H1 (cell line): ENCODE measurements at regions not wholly inside any gene's neighbourhood (a gene's known extent, or its start where the extent isn't known, plus 50 kb on each side); places are given as distances from the start of the nearest gene placed in this dataset.

Experiments
- CTCF ChIA-PET: fragments of 300-600 bp; sonication (Branson Sonifier 250); formaldehyde crosslinking; loops from one replicate; lab custom pipeline; 2021; ENCODE audit not compliant: partially characterized antibody; lab: Charles Lee
- POLR2A ChIA-PET: fragments of 300-600 bp; sonication (Branson Sonifier 250); formaldehyde crosslinking; loops from one replicate; lab custom pipeline; 2021; ENCODE audit warnings: inconsistent platforms; ENCODE audit not compliant: partially characterized antibody; lab: Charles Lee
- DNase-seq, 2 experiments: peaks; one replicate each; pipeline versions ENCODE4 v3.0.0 to v3.0.0-alpha.2; 2010 to 2022; ENCODE audit warnings: low spot score in 2 of 2, low read depth in 1 of 2, mixed read lengths in 1 of 2
- FAIRE-seq: peaks from 2 replicates; lab custom pipeline; 2011; peaks lifted over from hg19 to GRCh38; lab: Jason Lieb, UNC
- H2AFZ ChIP-seq: 2 replicates; pipeline ENCODE4 v1.8.1; 2012; ENCODE audit warnings: low read length, inconsistent platforms
- H2AK5ac ChIP-seq: 2 replicates; pipeline ENCODE4 v1.6.1; 2013; ENCODE audit warnings: low read depth, low read length
- H2BK120ac ChIP-seq: replicated peaks from 2 replicates; pipeline ENCODE3; 2013; ENCODE audit warnings: low read depth, low read length, inconsistent platforms
- H2BK12ac ChIP-seq: 2 replicates; pipeline ENCODE4 v1.6.1; 2013; ENCODE audit warnings: low read depth, low read length
- H2BK15ac ChIP-seq: 2 replicates; pipeline ENCODE4 v1.6.1; 2013; ENCODE audit warnings: low read length
- H2BK20ac ChIP-seq: 2 replicates; pipeline ENCODE4 v1.6.1; 2013; ENCODE audit warnings: low read length
- H2BK5ac ChIP-seq: 2 replicates; pipeline ENCODE4 v1.6.1; 2013; ENCODE audit warnings: low read depth, low read length
- H3K14ac ChIP-seq: 2 replicates; pipeline ENCODE4 v1.6.1; 2013; ENCODE audit warnings: inconsistent platforms; ENCODE audit not compliant: insufficient read length
- H3K18ac ChIP-seq: 2 replicates; pipeline ENCODE4 v1.6.1; 2013; ENCODE audit warnings: low read length; ENCODE audit errors: extremely low read depth
- H3K23ac ChIP-seq: 2 replicates; pipeline ENCODE4 v1.6.1; 2013; ENCODE audit warnings: inconsistent platforms; ENCODE audit not compliant: insufficient read length
- H3K23me2 ChIP-seq: 2 replicates; pipeline ENCODE4 v1.6.1; 2013; ENCODE audit warnings: low read depth, low read length
- H3K27ac ChIP-seq: 2 replicates; pipeline ENCODE4 v1.6.1; 2011; ENCODE audit warnings: low read depth, low read length, inconsistent platforms
- H3K27me3 ChIP-seq, 4 experiments: replicated peaks in 1 of 4; 1 replicate in 1 of 4; 2 replicates in 3 of 4; pipeline versions ENCODE4 v1.6.1 to v1.8.1; 2011 to 2013; ENCODE audit warnings: low read length in 3 of 4, mild to moderate bottlenecking in 3 of 4, inconsistent platforms in 2 of 4, mixed read lengths in 2 of 4, moderate library complexity in 1 of 4; ENCODE audit not compliant: control insufficient read depth in 3 of 4, insufficient read depth in 3 of 4; ENCODE audit errors: extremely low read depth in 1 of 4
- H3K36me3 ChIP-seq, 4 experiments: 2 replicates each; pipeline versions ENCODE4 v1.6.1 to v1.8.1; 2011 to 2013; ENCODE audit warnings: mild to moderate bottlenecking in 4 of 4, low read length in 3 of 4, moderate library complexity in 2 of 4, control low read depth in 1 of 4, inconsistent platforms in 1 of 4; ENCODE audit not compliant: insufficient read depth in 4 of 4, control insufficient read depth in 2 of 4
- H3K4ac ChIP-seq: replicated peaks from 2 replicates; pipeline ENCODE3; 2013; ENCODE audit warnings: low read length, low read depth, mixed read lengths, inconsistent platforms; ENCODE audit not compliant: insufficient read length
- H3K4me1 ChIP-seq, 4 experiments: replicated peaks in 1 of 4; 1 replicate in 1 of 4; 2 replicates in 3 of 4; pipeline versions ENCODE4 v1.6.1 to v1.8.1; 2011 to 2013; ENCODE audit warnings: low read length in 3 of 4, inconsistent platforms in 2 of 4, mixed read lengths in 1 of 4; ENCODE audit not compliant: insufficient read depth in 4 of 4, control insufficient read depth in 3 of 4
- H3K4me2 ChIP-seq, 2 experiments: 2 replicates each; pipeline versions ENCODE4 v1.6.1 to v1.8.1; 2011 to 2013; ENCODE audit warnings: low read depth in 2 of 2, low read length in 2 of 2, control low read depth in 1 of 2, inconsistent platforms in 1 of 2, mild to moderate bottlenecking in 1 of 2; ENCODE audit not compliant: insufficient read depth in 1 of 2
- H3K4me3 ChIP-seq, 4 experiments: fragments of 200-600, 300-600 bp in 1 of 4; sonication (generic), shearing (Covaris generic), sonication (Bioruptor Twin) in 1 of 4; 2 replicates each; pipeline versions ENCODE4 v1.5.1 to v1.8.1; 2011 to 2016; ENCODE audit warnings: low read length in 4 of 4, low read depth in 3 of 4, control low read depth in 2 of 4, inconsistent platforms in 2 of 4, mild to moderate bottlenecking in 2 of 4, mixed read lengths in 1 of 4, moderate library complexity in 1 of 4; ENCODE audit not compliant: insufficient read depth in 2 of 4; ENCODE audit errors: extremely low read depth in 1 of 4
- H3K56ac ChIP-seq: replicated peaks from 2 replicates; pipeline ENCODE3; 2013; ENCODE audit warnings: low read depth, mild to moderate bottlenecking, mixed read lengths, low read length, inconsistent platforms; ENCODE audit not compliant: insufficient read length
- H3K79me1 ChIP-seq: 2 replicates; pipeline ENCODE4 v1.6.1; 2013; ENCODE audit warnings: low read depth, low read length, control low read depth
- H3K79me2 ChIP-seq, 2 experiments: 2 replicates each; pipeline versions ENCODE4 v1.6.1 to v1.8.1; 2012 to 2013; ENCODE audit warnings: low read length in 2 of 2, mild to moderate bottlenecking in 2 of 2, inconsistent platforms in 1 of 2; ENCODE audit not compliant: insufficient read depth in 2 of 2, control insufficient read depth in 1 of 2
- H3K9ac ChIP-seq, 4 experiments: replicated peaks in 1 of 4; 1 replicate in 1 of 4; 2 replicates in 3 of 4; pipeline versions ENCODE4 v1.6.1 to v1.8.1; 2011 to 2013; ENCODE audit warnings: low read depth in 3 of 4, low read length in 3 of 4, control low read depth in 2 of 4, mild to moderate bottlenecking in 2 of 4, moderate library complexity in 2 of 4, inconsistent platforms in 1 of 4; ENCODE audit errors: extremely low read depth in 1 of 4
- H3K9me3 ChIP-seq, 2 experiments: 2 replicates each; pipeline versions ENCODE4 v1.6.1 to v1.8.1; 2012 to 2013; ENCODE audit warnings: mild to moderate bottlenecking in 2 of 2, moderate library complexity in 2 of 2, control low read depth in 1 of 2, inconsistent platforms in 1 of 2, low read depth in 1 of 2, low read length in 1 of 2, mixed read lengths in 1 of 2; ENCODE audit not compliant: insufficient read depth in 2 of 2
- H4K20me1 ChIP-seq, 2 experiments: replicated peaks in 1 of 2; 2 replicates each; pipeline versions ENCODE3 to v1.8.1; 2011 to 2013; ENCODE audit warnings: inconsistent platforms in 2 of 2, low read length in 2 of 2, mild to moderate bottlenecking in 1 of 2; ENCODE audit not compliant: insufficient read depth in 2 of 2, control insufficient read depth in 1 of 2
- H4K5ac ChIP-seq: 2 replicates; pipeline ENCODE4 v1.6.1; 2013; ENCODE audit warnings: low read length, low read depth, mixed read lengths, inconsistent platforms; ENCODE audit not compliant: insufficient read length
- H4K8ac ChIP-seq: 2 replicates; pipeline ENCODE4 v1.8.0; 2013; ENCODE audit warnings: mild to moderate bottlenecking, moderate library complexity, low read length, inconsistent platforms; ENCODE audit not compliant: insufficient read depth; ENCODE audit errors: extremely low read depth
- H4K91ac ChIP-seq: replicated peaks from 2 replicates; pipeline ENCODE3; 2013; ENCODE audit warnings: low read length, mixed read lengths, inconsistent platforms; ENCODE audit not compliant: insufficient read length
- BCL11A ChIP-seq, 2 experiments: IDR thresholded peaks; one replicate each; pipeline ENCODE4 v1.6.1; 2011; ENCODE audit warnings: low read depth in 2 of 2, low read length in 2 of 2, mild to moderate bottlenecking in 2 of 2
- CBX5 ChIP-seq: fragments of 300-800, 300-1000 bp; sonication (generic); IDR thresholded peaks from 2 replicates; pipeline ENCODE4 v1.7.1; 2016; ENCODE audit warnings: antibody characterized with exemption, low read length, low read depth
- JUN ChIP-seq: IDR thresholded peaks from 2 replicates; pipeline ENCODE4 v1.6.1; 2011; ENCODE audit warnings: low read depth, mild to moderate bottlenecking, improper control_type of control experiment, low read length
- POLR2A ChIP-seq, 2 experiments: IDR thresholded peaks; 1 replicate in 1 of 2; 2 replicates in 1 of 2; pipeline ENCODE4 v1.6.1; 2011; ENCODE audit warnings: low read depth in 2 of 2, low read length in 2 of 2, mild to moderate bottlenecking in 2 of 2; ENCODE audit errors: control extremely low read depth in 1 of 2
- RAD21 ChIP-seq, 2 experiments: IDR thresholded peaks in 1 of 2; conservative IDR thresholded peaks in 1 of 2; 2 replicates each; pipeline ENCODE4 v1.6.1; 2011; ENCODE audit warnings: low read depth in 2 of 2, low read length in 2 of 2, improper control_type of control experiment in 1 of 2, inconsistent platforms in 1 of 2, mild to moderate bottlenecking in 1 of 2, moderate library complexity in 1 of 2
- RFX5 ChIP-seq: IDR thresholded peaks from 2 replicates; pipeline ENCODE4 v1.6.1; 2011; ENCODE audit warnings: low read depth, low read length, improper control_type of control experiment, borderline replicate concordance
- SIN3A ChIP-seq, 2 experiments: IDR thresholded peaks in 1 of 2; conservative IDR thresholded peaks in 1 of 2; 2 replicates each; pipeline ENCODE4 v1.6.1; 2011 to 2012; ENCODE audit warnings: low read length in 2 of 2, improper control_type of control experiment in 1 of 2, low read depth in 1 of 2, mild to moderate bottlenecking in 1 of 2
- SP4 ChIP-seq: IDR thresholded peaks from 2 replicates; pipeline ENCODE4 v1.6.1; 2012; ENCODE audit warnings: low read length, inconsistent platforms
- SRF ChIP-seq: IDR thresholded peaks from 2 replicates; pipeline ENCODE4 v1.6.1; 2011; ENCODE audit warnings: mild to moderate bottlenecking, low read depth, low read length, moderate library complexity
- ZNF274 ChIP-seq: IDR thresholded peaks from 2 replicates; pipeline ENCODE4 v1.7.0; 2012; ENCODE audit warnings: low read length, borderline replicate concordance; ENCODE audit errors: extremely low read depth
- WGBS, 2 experiments: shearing (Covaris generic) in 1 of 2; methylation state at CpG; one replicate each; pipeline versions ENCODE4 v1.1.6 to v1.1.7; 2013 to 2015; ENCODE audit warnings: low lambda C conversion rate in 2 of 2, mixed read lengths in 2 of 2, inconsistent platforms in 1 of 2, low coverage in 1 of 2, missing lambda C conversion rate in 1 of 2; ENCODE audit not compliant: insufficient replicate concordance in 2 of 2, insufficient coverage in 1 of 2, insufficient read length in 1 of 2; ENCODE audit errors: extremely low coverage in 1 of 2, missing lambda C conversion rate in 1 of 2; 5-methylcytosine and 5-hydroxymethylcytosine counted together
- TF ChIP-seq, protein P1 (sequence below): IDR thresholded peaks from 2 replicates; pipeline ENCODE4 v1.6.1; 2011; ENCODE audit warnings: low read length, improper control_type of control experiment

DNA sequence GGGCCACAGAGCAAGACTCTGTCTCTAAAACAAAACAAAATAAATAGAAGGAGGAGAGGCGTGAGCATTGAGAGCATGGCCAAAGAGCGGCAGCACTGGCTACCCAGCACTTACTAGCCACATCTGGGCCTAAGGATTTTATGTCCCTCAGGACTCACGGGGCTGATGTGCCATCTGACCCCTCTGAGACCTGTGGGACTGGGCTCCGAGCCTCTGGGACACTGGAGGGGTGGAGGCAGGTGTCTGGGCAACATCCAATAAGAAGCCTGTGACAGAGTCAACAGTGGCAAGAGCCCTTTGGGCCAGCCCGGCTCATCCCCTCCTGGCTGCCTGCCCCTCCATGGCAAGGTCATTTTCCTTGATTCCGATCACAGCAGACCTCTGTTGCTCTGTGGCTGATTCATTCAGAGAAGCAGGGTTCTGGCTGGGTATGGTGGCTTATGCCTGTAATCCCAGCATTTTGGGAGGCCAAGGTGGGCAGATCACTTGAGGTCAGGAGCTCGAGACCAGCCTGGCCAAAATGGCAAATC is 60.7 kb downstream of the RRM2 start:
- H3K36me3 ChIP-seq, result no peaks in the 10 kb centered on the region
- no peak overlapping the region for H3K18ac ChIP-seq
- no peak overlapping the region for H4K8ac ChIP-seq
- H2BK120ac ChIP-seq, result no peak overlapping the region
- H3K4me1 ChIP-seq, result no peaks in the 10 kb centered on the region
- no peak overlapping the region for H3K56ac ChIP-seq
- H3K23ac ChIP-seq, result no peak overlapping the region
- H3K79me2 ChIP-seq, result no peaks in the 10 kb centered on the region
- H2AFZ ChIP-seq, result no peak overlapping the region
- FAIRE-seq, result no peak
- no peak overlapping the region for H3K9ac ChIP-seq
- no peaks in the 10 kb centered on the region for H3K27me3 ChIP-seq
- H3K9me3 ChIP-seq, result no peaks in the 10 kb centered on the region
- no peak overlapping the region for H4K91ac ChIP-seq
- H3K23me2 ChIP-seq, result no peaks in the 10 kb centered on the region
- H2BK20ac ChIP-seq, result no peak overlapping the region
- DNase-seq, result no peak
- H4K20me1 ChIP-seq, result peaks cover 0 to 2% of the 10 kb centered on the region in 2 experiments
- no peak overlapping the region for H4K5ac ChIP-seq
- H2BK12ac ChIP-seq, result no peak overlapping the region
- H3K27ac ChIP-seq, result no peak overlapping the region
- H3K4me3 ChIP-seq, result no peak overlapping the region
- POLR2A ChIA-PET, result interaction anchor here (0.7 to 1.4 kb wide), 2 partner anchors 9 to 265 kb away, joined by 3 read pairs; partner anchors contain the start of gene ODC1
- no peak overlapping the region for H2BK5ac ChIP-seq
- no peak overlapping the region for H2BK15ac ChIP-seq
- no peak overlapping the region for H2AK5ac ChIP-seq
- H3K4me2 ChIP-seq, result no peak overlapping the region
- TF ChIP-seq SRF, result no peak
- TF ChIP-seq, protein P1, sequence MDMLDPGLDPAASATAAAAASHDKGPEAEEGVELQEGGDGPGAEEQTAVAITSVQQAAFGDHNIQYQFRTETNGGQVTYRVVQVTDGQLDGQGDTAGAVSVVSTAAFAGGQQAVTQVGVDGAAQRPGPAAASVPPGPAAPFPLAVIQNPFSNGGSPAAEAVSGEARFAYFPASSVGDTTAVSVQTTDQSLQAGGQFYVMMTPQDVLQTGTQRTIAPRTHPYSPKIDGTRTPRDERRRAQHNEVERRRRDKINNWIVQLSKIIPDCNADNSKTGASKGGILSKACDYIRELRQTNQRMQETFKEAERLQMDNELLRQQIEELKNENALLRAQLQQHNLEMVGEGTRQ, result no peak
- TF ChIP-seq CBX5, result no peak
- TF ChIP-seq ZNF274, result no peak
- TF ChIP-seq SP4, result no peak
- no peak for TF ChIP-seq RFX5
- TF ChIP-seq RAD21 (IDR thresholded peaks at IDR 0.05 in 1 of 2, conservative IDR thresholded peaks at IDR 0.05 in 1 of 2; ENCODE audit: low read depth in 2 of 2, low read length in 2 of 2), result no peak
- TF ChIP-seq BCL11A (IDR thresholded peaks at IDR 0.05; ENCODE audit: low read depth in 2 of 2, low read length in 2 of 2), result no peak
- TF ChIP-seq SIN3A (conservative IDR thresholded peaks at IDR 0.05 in 1 of 2, IDR thresholded peaks at IDR 0.05 in 1 of 2; ENCODE audit: low read depth in 1 of 2, low read length in 2 of 2), result no peak
- no peak for TF ChIP-seq JUN
- TF ChIP-seq POLR2A (IDR thresholded peaks at IDR 0.05; ENCODE audit: control extremely low read depth in 1 of 2, low read depth in 2 of 2, low read length in 2 of 2), result no peak
- TF ChIP-seq, all 59 proteins: peak for 0
- Histone ChIP-seq H3K79me1 (no peaks in the 10 kb centered on the region), H3K4ac (no peak overlapping the region), H3K14ac (no peak overlapping the region)
- CTCF ChIA-PET, result interaction anchor here (0.5 to 1.8 kb wide), 5 partner anchors 28 to 56 kb away, joined by 3 to 7 read pairs (median 6); no protein-coding TSS in a partner anchor
- 92% methylated on average over 7 of the region's 7 CpGs; no CpG with 5 or more reads in 1 of the 2 experiments for WGBS, 2 experiments
